ENCODE measurements at regions not wholly inside any gene's neighbourhood (a gene's known extent, or its start where the extent isn't known, plus 50 kb on each side); places are given as distances from the start of the nearest gene placed in this dataset.
A peak's percentile ranks its signal among the peaks of the same experiment; 100 is the strongest.
"Not testable (repeated sequence)": the region's sequence is repeated elsewhere in the genome, so short reads cannot be mapped to it uniquely, and the experiment has no call there.

GRCh38 chr2:106288873-106289272 is 94.8 kb upstream of the UXS1 start:
- no peak for ATAC-seq

GRCh38 chr2:106285237-106285829 is 91.2 kb upstream of the UXS1 start:
- ATAC-seq: no peak

DNA sequence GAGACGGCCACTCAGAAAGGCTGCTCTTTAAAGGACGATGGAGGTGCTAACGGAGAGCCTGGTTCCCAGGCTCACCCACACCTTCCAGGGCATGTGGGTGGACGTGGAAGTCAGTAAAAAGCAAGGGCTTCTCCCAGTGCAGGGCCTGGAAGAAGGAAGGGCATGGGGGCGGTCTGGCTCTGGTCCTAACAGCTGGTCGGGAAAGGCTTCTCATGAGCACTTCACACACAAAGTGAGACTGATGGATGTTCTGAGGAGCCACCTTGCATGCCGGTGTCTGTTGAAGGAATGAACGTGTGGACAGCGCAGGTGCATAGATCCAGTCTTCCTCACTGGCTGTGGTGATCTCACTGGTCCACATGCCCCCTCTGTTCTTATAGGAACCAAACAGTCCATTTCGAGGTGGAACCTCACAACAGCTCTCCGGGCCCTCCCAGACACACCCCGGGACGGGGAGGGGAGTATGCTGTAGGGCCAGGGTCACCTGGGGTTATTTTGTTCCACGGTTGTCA is 90.6 kb upstream of the UXS1 start:
- no peak for ATAC-seq

- no peak for ATAC-seq
These were observed 90.2 kb upstream of the UXS1 start for GRCh38 chr2:106284255-106284654.

DNA sequence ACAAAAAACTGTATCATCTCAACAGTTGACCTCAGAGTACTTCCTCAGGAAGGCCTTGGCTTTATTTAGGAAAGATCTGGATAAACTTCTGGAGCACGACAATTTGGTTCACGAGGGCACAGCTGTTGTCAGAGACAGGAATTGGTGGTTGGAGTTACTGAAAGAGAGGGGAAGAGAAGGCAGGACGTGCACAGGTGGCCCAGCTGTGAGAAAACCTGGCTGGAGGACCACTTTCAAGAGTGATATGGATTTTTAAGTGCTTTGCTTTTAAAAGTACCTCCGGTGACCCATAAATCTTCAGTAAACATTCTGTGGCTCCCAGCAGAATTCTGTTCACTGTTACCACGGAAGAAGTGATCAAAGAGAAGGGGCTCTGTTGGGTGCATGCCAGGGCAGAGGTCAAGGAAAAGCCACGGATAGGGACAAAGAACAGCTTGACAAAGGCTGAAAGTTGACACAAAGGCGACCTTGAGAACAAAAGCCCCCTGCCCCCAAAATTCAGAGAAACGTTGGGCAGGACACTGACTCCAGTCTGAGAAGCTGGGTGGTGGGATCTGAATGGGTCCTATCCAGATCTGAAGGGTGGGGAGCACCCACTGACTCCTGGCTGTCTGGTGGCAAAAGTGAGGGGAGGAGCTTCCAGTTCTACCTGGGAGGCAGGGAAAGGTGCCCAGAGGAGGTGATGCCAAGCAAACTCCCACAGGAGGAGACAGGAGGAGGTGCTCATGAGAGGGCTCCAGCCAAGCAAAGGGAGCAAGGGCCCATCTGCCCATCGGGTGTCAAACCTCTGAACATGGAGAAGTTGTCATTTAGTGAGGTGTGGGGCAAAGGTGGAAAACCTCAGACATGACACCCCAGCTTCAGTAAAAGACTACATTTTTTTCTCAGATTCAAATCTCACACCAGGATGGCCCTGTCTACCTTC is 89.4 kb upstream of the UXS1 start:
- ATAC-seq: not testable (repeated sequence)

GRCh38 chr2:106282462-106283170 is 88.5 kb upstream of the UXS1 start:
- ATAC-seq: no peak

DNA sequence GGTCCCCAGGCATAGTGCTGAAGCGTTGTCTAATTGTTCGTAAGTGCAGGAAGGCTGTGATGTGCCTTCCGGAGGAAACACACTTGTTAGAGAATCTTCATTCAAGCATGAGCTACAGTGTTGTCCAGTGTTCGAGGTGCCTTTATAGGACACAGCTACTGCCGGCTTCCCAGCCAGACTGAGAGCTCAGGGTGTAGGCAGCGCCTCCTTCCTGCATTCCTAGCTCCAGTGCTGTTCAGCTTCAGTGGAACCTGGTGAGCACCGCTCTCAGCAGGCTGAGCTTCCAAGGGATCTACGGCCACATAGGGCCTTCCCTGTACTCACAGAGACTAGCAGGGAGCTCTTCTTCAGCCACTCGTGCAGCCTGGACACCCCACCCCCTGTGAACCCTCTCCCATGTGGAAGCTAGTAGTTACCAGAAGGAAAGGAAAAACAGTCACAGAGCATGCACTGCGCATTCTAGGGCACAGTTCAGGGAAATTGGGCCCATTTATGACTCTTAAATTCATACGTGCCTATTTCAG is 87.9 kb upstream of the UXS1 start:
- ATAC-seq: not testable (repeated sequence)

DNA sequence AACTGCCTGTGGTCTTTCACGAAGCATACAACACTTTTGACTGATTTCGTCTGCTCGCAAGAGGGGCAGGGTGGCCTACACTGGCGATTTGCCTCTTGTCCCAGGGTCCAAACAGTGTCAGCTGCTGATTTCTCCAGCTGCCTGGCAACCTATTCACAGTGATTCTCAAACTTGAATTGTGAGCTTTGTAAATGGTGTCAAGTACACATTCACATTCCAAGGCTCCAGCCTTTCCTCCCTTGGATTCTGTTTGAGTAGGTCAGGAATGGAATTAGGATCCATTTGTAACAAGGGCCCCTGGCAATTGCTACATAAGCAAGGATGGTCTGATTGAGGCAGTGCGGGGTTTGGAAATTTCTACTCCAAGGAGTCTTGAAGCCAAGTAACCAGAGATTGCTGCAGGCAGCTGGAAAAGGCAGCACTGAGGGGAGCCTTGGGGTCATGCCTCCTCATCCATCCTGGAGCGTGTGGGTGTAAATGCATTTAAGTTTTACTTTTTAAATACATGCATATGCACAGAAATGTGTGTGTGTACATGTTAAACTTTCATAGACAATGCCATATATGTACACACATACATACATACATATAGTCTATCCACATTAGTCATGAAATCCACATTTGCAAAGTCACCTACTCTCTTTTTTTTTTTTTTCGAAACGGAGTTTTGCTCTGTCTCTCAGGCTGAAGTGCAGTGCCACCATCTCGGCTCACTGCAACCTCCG is 86.8 kb upstream of the UXS1 start:
- ATAC-seq: no peak

DNA sequence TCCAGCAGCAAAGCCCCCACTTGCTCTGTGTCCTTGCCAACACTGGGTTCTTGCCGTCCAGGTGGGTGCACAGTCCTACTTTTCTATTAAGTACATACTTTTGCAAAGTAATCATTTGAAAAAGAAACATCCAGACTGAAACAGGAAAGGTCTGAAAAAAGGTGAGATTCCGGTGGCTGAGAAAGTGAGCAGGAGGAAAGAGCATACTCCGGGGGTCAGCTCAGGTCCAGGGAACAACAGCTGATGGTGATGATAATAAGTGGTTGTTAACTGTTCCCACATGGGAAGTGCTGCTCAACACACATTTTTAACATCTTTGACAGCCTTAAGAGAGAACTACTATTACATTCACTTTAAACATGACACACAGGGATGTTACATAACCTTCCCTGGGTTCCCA is 86.1 kb upstream of the UXS1 start:
- no peak for ATAC-seq

DNA sequence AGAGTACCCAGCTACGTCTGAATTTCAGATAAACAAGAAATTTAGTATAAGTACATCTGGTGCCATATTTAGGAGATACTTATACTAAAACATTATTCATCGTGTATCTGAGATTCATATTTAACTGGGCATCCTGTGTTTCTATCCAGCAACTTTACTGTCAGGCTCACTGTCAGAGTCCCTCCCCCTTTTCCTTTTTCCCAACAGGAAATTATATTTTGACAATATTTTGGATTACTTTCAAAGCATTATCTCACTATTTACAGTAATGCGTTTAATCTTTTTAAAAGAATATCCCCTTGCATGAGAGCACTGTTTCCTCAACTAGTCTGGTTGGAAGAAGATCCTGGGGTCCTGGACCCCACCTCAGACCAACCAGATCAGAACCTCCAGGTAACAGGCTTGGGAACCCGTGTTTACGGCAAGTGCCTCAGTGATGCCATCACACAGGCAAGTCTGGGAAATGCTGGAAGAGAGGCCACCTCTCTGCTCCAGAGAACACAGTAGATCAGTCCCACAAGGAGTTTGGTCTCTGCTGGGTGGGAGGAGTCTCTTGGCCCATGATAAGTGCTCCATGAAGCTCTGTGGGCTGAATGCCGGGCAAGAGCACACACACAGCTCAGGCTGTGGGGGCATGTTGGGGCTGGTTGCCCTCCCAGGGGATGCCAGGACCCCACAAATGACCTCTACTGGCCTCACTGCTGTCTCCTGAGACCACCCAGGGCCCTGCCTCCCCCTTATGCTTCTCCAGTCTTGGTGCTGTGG is 84.2 kb upstream of the UXS1 start:
- ATAC-seq: no peak

GRCh38 chr2:106277426-106277825 is 83.3 kb upstream of the UXS1 start:
- ATAC-seq: no peak

DNA sequence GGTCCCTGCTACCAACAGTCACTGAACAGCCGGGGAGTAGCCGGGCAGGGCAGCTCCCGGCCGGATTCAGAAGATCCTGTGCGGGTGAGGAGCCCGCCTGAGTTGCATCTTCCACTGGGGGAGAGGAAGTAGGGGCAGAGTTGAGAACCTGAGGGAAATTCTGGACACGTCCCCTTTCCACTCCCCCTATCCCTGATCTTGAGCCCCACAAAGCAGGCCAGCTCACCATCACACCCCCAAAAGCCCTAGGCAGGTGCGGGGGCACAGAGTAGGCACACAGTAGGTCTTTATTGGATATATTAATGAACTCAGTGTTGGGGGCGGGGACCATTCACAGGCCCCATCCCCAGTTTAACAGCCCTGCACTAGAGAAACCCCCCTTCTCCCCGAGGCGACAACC is 81.9 kb upstream of the UXS1 start:
- no peak for ATAC-seq

- no peak for ATAC-seq
These were observed 80.6 kb upstream of the UXS1 start for GRCh38 chr2:106274668-106275067.

DNA sequence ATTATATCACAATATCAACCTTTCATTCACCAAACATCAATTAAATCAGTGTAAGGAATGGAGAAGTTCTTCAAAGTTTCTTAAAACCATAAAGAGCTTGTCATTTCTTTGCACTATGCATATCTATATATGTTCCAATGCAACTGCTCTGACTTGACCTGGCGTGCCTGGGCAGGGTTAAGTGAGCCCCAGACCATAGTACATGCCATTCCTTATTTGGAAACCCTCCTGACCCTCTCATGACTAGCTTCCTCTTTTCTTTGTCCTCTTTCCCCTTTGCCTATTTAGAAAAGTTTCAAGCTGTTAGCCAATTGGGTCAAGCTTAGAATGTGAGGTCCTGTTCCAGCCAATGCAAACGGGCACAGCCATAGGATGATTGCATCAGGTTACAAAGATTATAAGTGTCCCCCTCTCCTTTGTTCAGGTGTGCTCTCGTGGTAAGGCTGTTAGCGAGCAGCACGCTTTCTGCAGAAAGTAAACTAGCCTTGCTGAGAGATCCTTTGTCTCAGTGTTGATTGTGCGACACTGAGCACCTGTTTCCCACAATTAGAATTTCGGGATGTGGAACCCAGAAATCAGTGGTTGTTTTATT is 78.2 kb upstream of the UXS1 start:
- ATAC-seq: no peak

GRCh38 chr2:106270471-106270891 is 76.4 kb upstream of the UXS1 start:
- no peak for ATAC-seq

GRCh38 chr2:106269591-106270291 is 75.6 kb upstream of the UXS1 start:
- ATAC-seq: peak; percentile 72

- ATAC-seq: no peak
These were observed 73.9 kb upstream of the UXS1 start for GRCh38 chr2:106267997-106268396.

- peak; percentile 25 for ATAC-seq
These were observed 67.8 kb upstream of the UXS1 start for GRCh38 chr2:106261871-106262321.

GRCh38 chr2:106258859-106259258 is 64.8 kb upstream of the UXS1 start:
- not testable (repeated sequence) for ATAC-seq

DNA sequence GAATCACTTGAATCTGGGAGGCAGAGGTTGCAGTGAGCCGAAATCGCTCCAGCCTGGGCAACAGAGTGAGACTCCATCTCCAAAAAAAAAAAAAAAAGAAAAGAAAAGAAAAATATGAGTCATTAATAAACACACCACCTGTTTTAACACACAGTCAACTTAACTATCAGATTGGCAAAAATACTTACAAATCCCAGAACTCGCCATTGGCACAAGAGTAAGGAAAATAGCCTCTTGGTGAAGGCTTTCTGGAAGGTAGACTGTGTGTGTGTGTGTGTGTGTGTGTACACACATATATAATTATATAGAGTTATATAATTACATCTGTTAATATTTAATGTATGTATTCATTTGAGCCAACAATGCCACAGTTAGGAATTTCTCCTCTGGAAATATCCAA is 63.7 kb upstream of the UXS1 start:
- ATAC-seq: no peak
